Mammary epithelial cell (primary cell): ENCODE measurements at regions not wholly inside any gene's neighbourhood (a gene's known extent, or its start where the extent isn't known, plus 50 kb on each side); places are given as distances from the start of the nearest gene placed in this dataset.

ENCODE experiments used
- EZH2 ChIP-seq: IDR thresholded peaks from 2 replicates; pipeline ENCODE4 v1.6.1; 2012; ENCODE audit warnings: low read length, inconsistent platforms, borderline replicate concordance
- TF ChIP-seq, protein P1 (sequence below), 2 donors: IDR thresholded peaks in 1 of 2; conservative IDR thresholded peaks in 1 of 2; 2 replicates each; pipeline ENCODE4 v1.5.1; 2011 to 2012; ENCODE audit warnings: inconsistent platforms in 2 of 2, low read length in 2 of 2, mild to moderate bottlenecking in 2 of 2, control low read depth in 1 of 2, low read depth in 1 of 2; ENCODE audit not compliant: insufficient read depth in 1 of 2; ENCODE audit errors: extremely low read depth in 1 of 2

DNA sequence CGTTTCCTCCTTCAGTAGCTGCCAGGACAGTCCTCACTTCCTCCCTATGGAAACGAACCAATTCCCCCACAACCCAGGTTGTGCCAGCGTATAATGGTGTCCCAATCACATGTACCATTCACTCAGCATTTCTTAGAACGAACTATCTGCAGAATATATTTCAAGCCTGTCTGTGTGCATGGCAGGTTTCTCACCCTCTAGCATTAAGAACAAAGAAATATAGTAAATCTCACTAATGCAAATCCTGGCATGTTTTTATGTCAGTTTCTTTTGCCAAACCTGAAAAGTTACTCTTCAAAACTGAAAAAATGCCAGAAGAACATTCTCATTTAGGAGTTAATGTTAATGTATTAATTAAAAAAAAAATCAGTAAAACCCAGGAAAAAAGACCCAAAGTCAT lies 405.9 kb upstream of the KLF6 start:
- TF ChIP-seq, protein P1, sequence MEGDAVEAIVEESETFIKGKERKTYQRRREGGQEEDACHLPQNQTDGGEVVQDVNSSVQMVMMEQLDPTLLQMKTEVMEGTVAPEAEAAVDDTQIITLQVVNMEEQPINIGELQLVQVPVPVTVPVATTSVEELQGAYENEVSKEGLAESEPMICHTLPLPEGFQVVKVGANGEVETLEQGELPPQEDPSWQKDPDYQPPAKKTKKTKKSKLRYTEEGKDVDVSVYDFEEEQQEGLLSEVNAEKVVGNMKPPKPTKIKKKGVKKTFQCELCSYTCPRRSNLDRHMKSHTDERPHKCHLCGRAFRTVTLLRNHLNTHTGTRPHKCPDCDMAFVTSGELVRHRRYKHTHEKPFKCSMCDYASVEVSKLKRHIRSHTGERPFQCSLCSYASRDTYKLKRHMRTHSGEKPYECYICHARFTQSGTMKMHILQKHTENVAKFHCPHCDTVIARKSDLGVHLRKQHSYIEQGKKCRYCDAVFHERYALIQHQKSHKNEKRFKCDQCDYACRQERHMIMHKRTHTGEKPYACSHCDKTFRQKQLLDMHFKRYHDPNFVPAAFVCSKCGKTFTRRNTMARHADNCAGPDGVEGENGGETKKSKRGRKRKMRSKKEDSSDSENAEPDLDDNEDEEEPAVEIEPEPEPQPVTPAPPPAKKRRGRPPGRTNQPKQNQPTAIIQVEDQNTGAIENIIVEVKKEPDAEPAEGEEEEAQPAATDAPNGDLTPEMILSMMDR (conservative IDR thresholded peaks at IDR 0.05 in 1 of 2, IDR thresholded peaks at IDR 0.05 in 1 of 2; ENCODE audit: extremely low read depth in 1 of 2, insufficient read depth in 1 of 2, low read depth in 1 of 2, low read length in 2 of 2): no peak
- no peak for TF ChIP-seq EZH2
